ENCODE measurements at regions not wholly inside any gene's neighbourhood (a gene's known extent, or its start where the extent isn't known, plus 50 kb on each side); places are given as distances from the start of the nearest gene placed in this dataset.

DNA sequence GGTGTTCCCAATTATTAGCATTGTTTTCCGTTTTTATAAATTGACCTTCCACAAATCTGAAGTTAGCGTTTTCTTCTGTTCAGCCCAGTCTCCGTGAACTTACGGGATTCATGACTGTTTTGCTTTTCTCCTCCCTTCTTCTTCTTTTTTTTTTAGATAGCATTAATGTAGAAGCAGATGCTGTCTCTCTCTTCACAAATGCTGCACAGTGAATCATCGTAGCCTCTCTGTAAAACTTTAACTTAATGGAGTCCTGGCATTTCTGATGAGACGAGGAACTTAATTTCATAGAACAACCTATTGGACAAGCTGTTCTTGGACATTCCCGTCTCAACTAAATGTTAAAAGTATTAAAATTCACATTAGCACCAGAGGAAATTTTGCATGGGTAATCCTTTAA, 138.0 kb upstream of the EEF1E1 start:
- ChIA-PET CTCF (no interaction called here), POLR2A (ENCODE audit: unreplicated experiment) (interaction anchor here (0.6 kb wide), 1 partner anchor 995 kb away, joined by 6 read pairs; no protein-coding TSS in a partner anchor)
- no peaks in the 10 kb centered on the region for H3K79me2 ChIP-seq (ENCODE audit: low read depth)

DNA sequence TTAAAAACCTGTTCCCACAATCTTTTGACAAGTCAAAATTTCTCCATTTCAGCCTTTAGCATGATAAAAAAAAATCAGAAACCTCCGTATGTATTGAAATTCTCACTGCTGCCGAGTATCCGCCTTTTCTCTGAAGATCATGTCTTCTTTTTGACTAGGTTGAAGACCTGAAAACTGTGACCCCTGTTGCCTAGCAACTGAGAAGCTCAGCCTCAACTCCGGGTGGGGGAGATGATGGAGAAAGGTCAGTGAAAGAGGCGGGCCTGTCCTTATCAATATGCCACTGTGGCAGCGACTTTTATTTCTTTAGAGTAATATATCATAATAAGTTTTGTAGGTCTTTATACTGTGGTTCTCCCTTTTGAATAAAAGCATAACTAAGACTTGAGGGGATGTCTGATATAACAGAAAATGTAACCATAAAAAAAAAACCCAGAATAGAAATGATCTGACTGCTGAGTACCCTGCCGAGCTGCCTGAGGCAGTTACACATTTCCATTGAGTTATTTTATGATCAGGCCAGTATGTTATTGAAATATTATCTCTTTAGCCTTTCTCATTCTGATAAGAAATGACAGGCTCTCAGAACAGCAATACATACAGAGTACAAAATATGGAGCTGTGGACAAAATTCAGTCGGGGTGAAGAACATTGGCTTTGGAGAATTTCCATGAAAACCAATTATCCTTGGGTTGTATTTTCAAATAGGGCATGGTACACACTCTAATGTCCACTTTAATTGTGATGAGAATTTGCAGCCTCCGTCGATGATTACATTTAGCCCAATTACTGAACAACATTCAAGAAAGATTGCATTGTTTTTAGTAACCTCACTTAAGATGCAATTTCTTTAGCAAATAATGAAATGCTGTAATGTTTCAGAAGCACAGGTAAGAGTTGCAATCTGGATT, 136.7 kb upstream of the EEF1E1 start:
- Histone ChIP-seq H3K9me2 (ENCODE audit: insufficient read depth) (no peaks in the 10 kb centered on the region), H3K79me2 (ENCODE audit: low read depth) (no peaks in the 10 kb centered on the region), H3F3A (ENCODE audit: insufficient read depth, low read depth) (no peaks in the 10 kb centered on the region), H3K36me3 (ENCODE audit: low read depth) (no peaks in the 10 kb centered on the region), H3K4me1 (replicated peaks; ENCODE audit: insufficient read depth) (no peaks in the 10 kb centered on the region), H2AFZ (no peak overlapping the region), H3K4me3 (no peak overlapping the region), H3K4me2 (no peak overlapping the region), H4K20me1 (ENCODE audit: insufficient read depth) (no peaks in the 10 kb centered on the region), H3K9me3 (ENCODE audit: insufficient read depth, low read depth) (no peaks in the 10 kb centered on the region), H3K27ac (no peak overlapping the region), H3K27me3 (ENCODE audit: insufficient read depth, low read depth) (0 out of 2 replicates have a peak, but pooled peaks cover 3% of the 10 kb centered on the region)
- DNase-seq, result no peak
- ChIA-PET CTCF (no interaction called here), POLR2A (ENCODE audit: unreplicated experiment) (no interaction called here)
- no TSS peak for BruUV-seq (replicated peaks)
- no peak for TF ChIP-seq EZH2 (IDR thresholded peaks at IDR 0.05; ENCODE audit: low read depth)
- TF ChIP-seq, protein P1, sequence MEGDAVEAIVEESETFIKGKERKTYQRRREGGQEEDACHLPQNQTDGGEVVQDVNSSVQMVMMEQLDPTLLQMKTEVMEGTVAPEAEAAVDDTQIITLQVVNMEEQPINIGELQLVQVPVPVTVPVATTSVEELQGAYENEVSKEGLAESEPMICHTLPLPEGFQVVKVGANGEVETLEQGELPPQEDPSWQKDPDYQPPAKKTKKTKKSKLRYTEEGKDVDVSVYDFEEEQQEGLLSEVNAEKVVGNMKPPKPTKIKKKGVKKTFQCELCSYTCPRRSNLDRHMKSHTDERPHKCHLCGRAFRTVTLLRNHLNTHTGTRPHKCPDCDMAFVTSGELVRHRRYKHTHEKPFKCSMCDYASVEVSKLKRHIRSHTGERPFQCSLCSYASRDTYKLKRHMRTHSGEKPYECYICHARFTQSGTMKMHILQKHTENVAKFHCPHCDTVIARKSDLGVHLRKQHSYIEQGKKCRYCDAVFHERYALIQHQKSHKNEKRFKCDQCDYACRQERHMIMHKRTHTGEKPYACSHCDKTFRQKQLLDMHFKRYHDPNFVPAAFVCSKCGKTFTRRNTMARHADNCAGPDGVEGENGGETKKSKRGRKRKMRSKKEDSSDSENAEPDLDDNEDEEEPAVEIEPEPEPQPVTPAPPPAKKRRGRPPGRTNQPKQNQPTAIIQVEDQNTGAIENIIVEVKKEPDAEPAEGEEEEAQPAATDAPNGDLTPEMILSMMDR (conservative IDR thresholded peaks at IDR 0.05), result no peak
- intact Hi-C loops (cut with micrococcal nuclease; ENCODE audit: unreplicated experiment), result no loop called here

More for the DNA sequence above, 138.0 kb upstream of the EEF1E1 start:
- H3K4me2 ChIP-seq, result no peak overlapping the region
- H2AFZ ChIP-seq, result no peak overlapping the region
- H3K4me1 ChIP-seq (replicated peaks; ENCODE audit: insufficient read depth), result no peaks in the 10 kb centered on the region
- no peaks in the 10 kb centered on the region for H3K36me3 ChIP-seq (ENCODE audit: low read depth)
- no peak overlapping the region for H3K27ac ChIP-seq
- no peaks in the 10 kb centered on the region for H3K9me2 ChIP-seq (ENCODE audit: insufficient read depth)
- no peak for DNase-seq
- H3K9me3 ChIP-seq (ENCODE audit: insufficient read depth, low read depth), result no peaks in the 10 kb centered on the region
- H3K27me3 ChIP-seq (ENCODE audit: insufficient read depth, low read depth), result 0 out of 2 replicates have a peak, but pooled peaks cover 3% of the 10 kb centered on the region
- no peak overlapping the region for H3K4me3 ChIP-seq
- TF ChIP-seq, protein P1 (conservative IDR thresholded peaks at IDR 0.05), result no peak
- no peak for TF ChIP-seq EZH2 (IDR thresholded peaks at IDR 0.05; ENCODE audit: low read depth)
- no peaks in the 10 kb centered on the region for H4K20me1 ChIP-seq (ENCODE audit: insufficient read depth)
- no peaks in the 10 kb centered on the region for H3F3A ChIP-seq (ENCODE audit: insufficient read depth, low read depth)
- no TSS peak for BruUV-seq (replicated peaks)
- intact Hi-C loops (cut with micrococcal nuclease; ENCODE audit: unreplicated experiment), result no loop called here

DNA sequence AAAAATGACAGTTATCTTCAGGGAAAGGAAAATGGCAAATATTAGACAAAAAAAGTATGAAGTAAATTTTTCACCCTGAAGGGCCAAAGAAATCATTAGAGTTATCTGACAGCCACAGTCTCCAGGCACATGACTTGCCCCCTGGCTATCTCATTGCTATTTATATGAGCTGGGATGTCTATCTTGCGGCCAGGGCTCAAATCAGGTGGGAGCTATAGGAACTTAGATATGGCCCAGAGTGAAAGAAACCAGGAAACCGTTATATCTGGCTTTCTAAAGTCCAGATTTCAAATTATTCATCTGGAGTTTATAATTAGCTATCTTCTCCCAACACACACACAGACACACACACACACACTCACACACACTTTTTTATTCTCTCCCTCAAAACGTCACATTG, 135.3 kb upstream of the EEF1E1 start:
- Histone ChIP-seq H3K27ac (no peak overlapping the region), H3K36me3 (ENCODE audit: low read depth) (no peaks in the 10 kb centered on the region), H2AFZ (no peak overlapping the region), H3K4me3 (no peak overlapping the region), H3K9me3 (ENCODE audit: insufficient read depth, low read depth) (no peaks in the 10 kb centered on the region), H3K4me2 (no peak overlapping the region), H3K79me2 (ENCODE audit: low read depth) (no peaks in the 10 kb centered on the region), H3K9me2 (ENCODE audit: insufficient read depth) (no peaks in the 10 kb centered on the region), H4K20me1 (ENCODE audit: insufficient read depth) (no peaks in the 10 kb centered on the region), H3K4me1 (replicated peaks; ENCODE audit: insufficient read depth) (no peaks in the 10 kb centered on the region), H3F3A (ENCODE audit: insufficient read depth, low read depth) (no peaks in the 10 kb centered on the region), H3K27me3 (ENCODE audit: insufficient read depth, low read depth) (0 out of 2 replicates have a peak, but pooled peaks cover 3% of the 10 kb centered on the region)
- ChIA-PET CTCF (no interaction called here), POLR2A (ENCODE audit: unreplicated experiment) (no interaction called here)
- no TSS peak for BruUV-seq (replicated peaks)
- intact Hi-C loops (cut with micrococcal nuclease; ENCODE audit: unreplicated experiment), result no loop called here
- TF ChIP-seq, protein P1 (conservative IDR thresholded peaks at IDR 0.05), result no peak
- TF ChIP-seq EZH2 (IDR thresholded peaks at IDR 0.05; ENCODE audit: low read depth), result no peak
- DNase-seq, result no peak
